ENCODE measurements at regions not wholly inside any gene's neighbourhood (a gene's known extent, or its start where the extent isn't known, plus 50 kb on each side); places are given as distances from the start of the nearest gene placed in this dataset.

DNA sequence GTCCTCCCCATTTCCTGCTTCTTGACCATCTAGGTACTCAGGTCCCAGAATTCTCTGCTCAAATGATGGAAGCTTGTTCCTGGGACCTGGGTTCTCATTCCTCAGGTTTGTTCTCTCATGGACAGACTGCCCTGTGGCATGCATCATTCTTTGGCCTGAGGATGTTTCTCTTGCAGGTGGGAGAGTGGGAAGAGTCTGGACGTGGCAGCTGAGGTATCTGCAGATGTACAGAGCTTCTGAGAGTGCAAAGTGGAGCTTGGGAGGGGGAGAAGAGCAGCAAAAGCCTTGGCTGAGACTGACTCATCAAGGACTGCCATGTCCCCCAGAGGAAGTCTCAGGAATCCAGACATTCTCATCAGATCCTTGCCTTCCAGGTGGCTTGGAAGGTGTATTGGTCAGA, 63.1 kb downstream of the HSPA13 start:
- H3K9me1 ChIP-seq (replicated peaks; ENCODE audit: control insufficient read depth, extremely low read depth, insufficient read depth, low read length) = no peaks in the 10 kb centered on the region
- no TSS peak for BruUV-seq (replicated peaks)
- H3K9ac ChIP-seq (replicated peaks; ENCODE audit: extremely low read depth, insufficient read depth, low read length) = no peak overlapping the region
- H4K20me1 ChIP-seq (replicated peaks; ENCODE audit: control insufficient read depth, extremely low read depth, insufficient read depth, low read length) = no peaks in the 10 kb centered on the region
- H3K9me3 ChIP-seq (replicated peaks; ENCODE audit: control insufficient read depth, insufficient read depth, low read length) = no peaks in the 10 kb centered on the region
- H3K4me3 ChIP-seq (replicated peaks in 1 of 3; ENCODE audit: insufficient read depth in 1 of 3, low read depth in 1 of 3, low read length in 3 of 3) = no peak overlapping the region
- ChIA-PET CTCF (no interaction called here), POLR2A (no interaction called here)
- dilution Hi-C loops (cut with MboI; ENCODE audit: extremely low pct_ligation_motif_present, low sequenced_read_pairs) (no loop called here), intact Hi-C loops (cut with micrococcal nuclease) (no loop called here)
- H3K4me2 ChIP-seq (ENCODE audit: insufficient read depth, low read length) = no peak overlapping the region
- no peak overlapping the region for H2AFZ ChIP-seq (ENCODE audit: low read depth, low read length)
- H3K4me1 ChIP-seq (ENCODE audit: control insufficient read depth, extremely low read depth, insufficient read depth, low read length) = no peaks in the 10 kb centered on the region
- H3K27ac ChIP-seq (ENCODE audit: insufficient read depth, low read depth, low read length) = no peak overlapping the region
- H3K27me3 ChIP-seq (ENCODE audit: control insufficient read depth in 2 of 2, insufficient read depth in 2 of 2, low read length in 2 of 2) = peaks cover 0 to 3% of the 10 kb centered on the region in 2 experiments
- DNase-seq (ENCODE audit: low read depth, low spot score) (no peak), FAIRE-seq (no peak)
- no peaks in the 10 kb centered on the region for H3K79me2 ChIP-seq (ENCODE audit: control insufficient read depth, insufficient read depth, low read length)
- H3K36me3 ChIP-seq (ENCODE audit: control insufficient read depth in 2 of 2, extremely low read depth in 1 of 2, insufficient read depth in 2 of 2, low read length in 2 of 2) = no peaks in the 10 kb centered on the region
- no peak for TF ChIP-seq POLR2A (IDR thresholded peaks at IDR 0.05; ENCODE audit: low read depth, low read length)
- TF ChIP-seq GATA2 (IDR thresholded peaks at IDR 0.05; ENCODE audit: insufficient read depth, insufficient read length, low read depth, low read length) = no peak
- TF ChIP-seq, protein P1, sequence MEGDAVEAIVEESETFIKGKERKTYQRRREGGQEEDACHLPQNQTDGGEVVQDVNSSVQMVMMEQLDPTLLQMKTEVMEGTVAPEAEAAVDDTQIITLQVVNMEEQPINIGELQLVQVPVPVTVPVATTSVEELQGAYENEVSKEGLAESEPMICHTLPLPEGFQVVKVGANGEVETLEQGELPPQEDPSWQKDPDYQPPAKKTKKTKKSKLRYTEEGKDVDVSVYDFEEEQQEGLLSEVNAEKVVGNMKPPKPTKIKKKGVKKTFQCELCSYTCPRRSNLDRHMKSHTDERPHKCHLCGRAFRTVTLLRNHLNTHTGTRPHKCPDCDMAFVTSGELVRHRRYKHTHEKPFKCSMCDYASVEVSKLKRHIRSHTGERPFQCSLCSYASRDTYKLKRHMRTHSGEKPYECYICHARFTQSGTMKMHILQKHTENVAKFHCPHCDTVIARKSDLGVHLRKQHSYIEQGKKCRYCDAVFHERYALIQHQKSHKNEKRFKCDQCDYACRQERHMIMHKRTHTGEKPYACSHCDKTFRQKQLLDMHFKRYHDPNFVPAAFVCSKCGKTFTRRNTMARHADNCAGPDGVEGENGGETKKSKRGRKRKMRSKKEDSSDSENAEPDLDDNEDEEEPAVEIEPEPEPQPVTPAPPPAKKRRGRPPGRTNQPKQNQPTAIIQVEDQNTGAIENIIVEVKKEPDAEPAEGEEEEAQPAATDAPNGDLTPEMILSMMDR (IDR thresholded peaks at IDR 0.05; ENCODE audit: extremely low read depth in 1 of 2, insufficient read depth in 1 of 2, low read depth in 1 of 2, low read length in 2 of 2) = no peak
- no peak for TF ChIP-seq FOS (IDR thresholded peaks at IDR 0.05; ENCODE audit: borderline replicate concordance, insufficient read depth, low read length)
- no peak for TF ChIP-seq JUN (IDR thresholded peaks at IDR 0.05; ENCODE audit: borderline replicate concordance, insufficient read depth, insufficient read length, low read depth)
- no peak for TF ChIP-seq POLR2AphosphoS5 (IDR thresholded peaks at IDR 0.05; ENCODE audit: insufficient read depth, low read depth, low read length)
- no peak for TF ChIP-seq EZH2 (IDR thresholded peaks at IDR 0.05; ENCODE audit: borderline replicate concordance, low read depth, low read length, severe bottlenecking)
- TF ChIP-seq MYC (IDR thresholded peaks at IDR 0.05; ENCODE audit: low read depth, low read length) = no peak
- TF ChIP-seq MAX (IDR thresholded peaks at IDR 0.05; ENCODE audit: insufficient read depth, insufficient read length) = no peak
